K562 (cell line): ENCODE measurements at regions not wholly inside any gene's neighbourhood (a gene's known extent, or its start where the extent isn't known, plus 50 kb on each side); places are given as distances from the start of the nearest gene placed in this dataset.

ENCODE experiments used
- ATAC-seq: fragments of 200-7000 bp; cut with Tn5 transposase; 3 replicates; pipeline ENCODE4 v1.9.1; 2020; ENCODE audit warnings: moderate library complexity
- BruUV-seq: library from RNA; stranded (reverse); fragments of 400-500 nt; replicated peaks from 2 replicates; lab custom pipeline; 2021; lab: Mats Ljungman, UMichigan
- CTCF ChIA-PET: fragments of 300-600 bp; formaldehyde crosslinking; extraction: SDS; loops from one replicate; lab custom pipeline; 2021; ENCODE audit warnings: low intra/inter-chr PET ratio; lab: Yijun Ruan, JAX
- POLR2A ChIA-PET: fragments of 300-600, 350-650 bp; sonication (Branson Sonifier 250); formaldehyde crosslinking; extraction: SDS; loops from one replicate; lab custom pipeline; 2021; ENCODE audit warnings: antibody characterized with exemption, inconsistent platforms; lab: Yijun Ruan, JAX
- DNase-seq, 4 experiments: peaks; one replicate each; pipeline versions ENCODE4 v3.0.0 to v3.0.0-alpha.2; 2011 to 2018; ENCODE audit warnings: low spot score in 3 of 4, mixed read lengths in 3 of 4; ENCODE audit errors: extremely low read depth in 1 of 4
- FAIRE-seq: peaks from 2 replicates; lab custom pipeline; 2011; peaks lifted over from hg19 to GRCh38; lab: Jason Lieb, UNC
- H2AFZ ChIP-seq: 2 replicates; pipeline ENCODE4 v1.6.0; 2011; ENCODE audit warnings: low read depth, low read length, control low read depth, inconsistent platforms
- H3K27ac ChIP-seq: fragments of 200-600 bp; 3 replicates; pipeline ENCODE4 v1.8.0; 2011; ENCODE audit warnings: low read depth, mild to moderate bottlenecking, control low read depth, inconsistent platforms, low read length, moderate library complexity, mixed read lengths; ENCODE audit errors: extremely low read depth
- H3K27me3 ChIP-seq, 2 experiments: fragments of 300-600 bp in 1 of 2; 2 replicates in 1 of 2; 3 replicates in 1 of 2; pipeline versions ENCODE4 v1.6.0 to v1.8.0; 2011; ENCODE audit warnings: inconsistent platforms in 2 of 2, low read length in 2 of 2, mild to moderate bottlenecking in 1 of 2, mixed read lengths in 1 of 2, moderate library complexity in 1 of 2; ENCODE audit not compliant: control insufficient read depth in 2 of 2, insufficient read depth in 2 of 2
- H3K36me3 ChIP-seq: fragments of 300-600 bp; 3 replicates; pipeline ENCODE4 v1.8.0; 2011; ENCODE audit warnings: mild to moderate bottlenecking, low read length, inconsistent platforms; ENCODE audit not compliant: control insufficient read depth, insufficient read depth
- H3K4me1 ChIP-seq, 2 experiments: fragments of 200-600 bp in 1 of 2; replicated peaks in 1 of 2; 2 replicates in 1 of 2; 3 replicates in 1 of 2; pipeline versions ENCODE4 v1.5.1 to v1.8.0; 2011; ENCODE audit warnings: inconsistent platforms in 2 of 2, low read length in 2 of 2, mild to moderate bottlenecking in 1 of 2, mixed read lengths in 1 of 2, moderate library complexity in 1 of 2; ENCODE audit not compliant: control insufficient read depth in 2 of 2, insufficient read depth in 2 of 2
- H3K4me2 ChIP-seq: 2 replicates; pipeline ENCODE4 v1.6.1; 2011; ENCODE audit warnings: low read length, control low read depth, inconsistent platforms, mixed read lengths; ENCODE audit not compliant: insufficient read depth
- H3K4me3 ChIP-seq: fragments of 200-600 bp; sonication (generic), shearing (Covaris generic); 2 replicates; pipeline ENCODE4 v1.5.1; 2016; ENCODE audit warnings: control low read depth, inconsistent platforms
- H3K79me2 ChIP-seq: fragments of 200-600 bp; 3 replicates; pipeline ENCODE4 v1.8.0; 2011; ENCODE audit warnings: low read length, inconsistent platforms; ENCODE audit not compliant: control insufficient read depth, insufficient read depth
- H3K9ac ChIP-seq, 2 experiments: 2 replicates each; pipeline versions ENCODE4 v1.6.0 to v1.6.1; 2011; ENCODE audit warnings: low read depth in 2 of 2, low read length in 2 of 2, control low read depth in 1 of 2, inconsistent platforms in 1 of 2, mild to moderate bottlenecking in 1 of 2, mixed read lengths in 1 of 2; ENCODE audit not compliant: insufficient read depth in 1 of 2
- H3K9me1 ChIP-seq: one replicate; pipeline ENCODE4 v1.6.0; 2011; ENCODE audit warnings: inconsistent platforms, mild to moderate bottlenecking, low read length, moderate library complexity; ENCODE audit not compliant: control insufficient read depth, insufficient read depth
- H3K9me3 ChIP-seq: replicated peaks from 2 replicates; pipeline ENCODE4 v1.5.1; 2011; ENCODE audit warnings: low read depth, low read length, inconsistent platforms; ENCODE audit not compliant: control insufficient read depth, insufficient read depth
- H4K20me1 ChIP-seq: replicated peaks from 2 replicates; pipeline ENCODE4 v1.6.1; 2011; ENCODE audit warnings: low read length, inconsistent platforms, mixed read lengths; ENCODE audit not compliant: control insufficient read depth, insufficient read depth
- CBX8 ChIP-seq: fragments of 200-600 bp; sonication (generic); IDR thresholded peaks from 2 replicates; pipeline ENCODE4 v1.6.1; 2012; ENCODE audit warnings: borderline replicate concordance, mixed run types, low read depth, mild to moderate bottlenecking, moderate library complexity, mixed read lengths, low read length, control low read depth, inconsistent platforms; ENCODE audit not compliant: poor library complexity, severe bottlenecking; ENCODE audit errors: extremely low read depth
- MXI1 ChIP-seq: IDR thresholded peaks from 2 replicates; pipeline ENCODE4 v1.6.1; 2011; ENCODE audit warnings: low read depth, mild to moderate bottlenecking, improper control_type of control experiment, low read length
- POLR2A ChIP-seq: fragments of 450-650 bp; conservative IDR thresholded peaks from 2 replicates; pipeline ENCODE4 v1.6.1; 2016
- RBM34 ChIP-seq: fragments of 200-400 bp; formaldehyde crosslinking; IDR thresholded peaks from 2 replicates; pipeline ENCODE4 v1.6.1; 2018; ENCODE audit warnings: low read length, borderline replicate concordance; ENCODE audit not compliant: insufficient read depth
- RFX5 ChIP-seq: IDR thresholded peaks from 2 replicates; pipeline ENCODE4 v1.6.1; 2011; ENCODE audit warnings: low read depth, mild to moderate bottlenecking, improper control_type of control experiment, low read length
- SIX5 ChIP-seq, 2 experiments: IDR thresholded peaks; 2 replicates each; pipeline ENCODE4 v1.6.1; 2011; ENCODE audit warnings: low read length in 2 of 2, borderline replicate concordance in 1 of 2, low read depth in 1 of 2, mild to moderate bottlenecking in 1 of 2, moderate library complexity in 1 of 2; ENCODE audit not compliant: insufficient read depth in 1 of 2
- SMARCB1 ChIP-seq: IDR thresholded peaks from 2 replicates; pipeline ENCODE4 v1.6.1; 2011; ENCODE audit warnings: improper control_type of control experiment, low read depth; ENCODE audit not compliant: insufficient read length
- ZNF280A ChIP-seq: fragments of 450-650 bp; IDR thresholded peaks from 2 replicates; pipeline ENCODE4 v1.6.1; 2018; ENCODE audit warnings: mild to moderate bottlenecking, low read depth; ENCODE audit not compliant: partially characterized antibody
- ZNF347 ChIP-seq: fragments of 450-650 bp; formaldehyde crosslinking; IDR thresholded peaks from 2 replicates; pipeline ENCODE4 v1.4.0; 2020; ENCODE audit warnings: low read depth, mild to moderate bottlenecking, moderate library complexity
- WGBS: fragments of 100-300 bp; shearing (Covaris generic); methylation state at CpG from one replicate; pipeline ENCODE4 v1.1.6; 2016; ENCODE audit warnings: low coverage, mixed read lengths; ENCODE audit not compliant: insufficient coverage; ENCODE audit errors: missing lambda C conversion rate; 5-methylcytosine and 5-hydroxymethylcytosine counted together
- in situ Hi-C: fragments of 300-500 bp; cut with MboI; formaldehyde crosslinking; loops from 4 replicates; pipeline ENCODE4 v1.15.0; 2018; ENCODE audit warnings: inconsistent platforms, mixed read lengths
- intact Hi-C: fragments of 100-400 bp; cut with micrococcal nuclease; formaldehyde crosslinking; loops from 2 replicates; pipeline ENCODE4 v1.14.2; 2022

DNA sequence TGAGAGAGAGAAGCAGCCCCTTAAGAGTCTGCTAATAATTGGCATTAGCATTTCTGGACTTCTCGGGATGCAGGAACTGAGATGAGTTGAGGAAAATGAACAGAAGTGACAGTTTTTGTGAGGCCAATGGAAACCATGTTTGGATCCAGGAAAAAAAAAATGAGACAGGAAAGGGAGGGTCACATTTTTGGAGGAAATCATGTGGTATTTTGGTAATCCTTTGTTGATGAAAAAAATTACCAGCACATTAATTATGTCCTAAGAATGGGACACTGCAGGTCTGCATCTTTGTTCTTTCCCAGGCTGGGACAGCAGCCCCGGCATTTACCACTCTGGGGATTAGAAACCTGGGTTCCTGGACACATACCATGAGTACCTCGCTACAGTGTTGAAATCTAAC lies 109.9 kb upstream of the ZFHX3 start:
- no TSS peak for BruUV-seq
- Histone ChIP-seq H3K4me3 (no peak overlapping the region), H3K9me1 (no peaks in the 10 kb centered on the region), H3K4me1 (no peaks in the 10 kb centered on the region), H2AFZ (no peak overlapping the region), H3K9ac (no peak overlapping the region), H3K79me2 (no peaks in the 10 kb centered on the region), H3K9me3 (no peaks in the 10 kb centered on the region), H3K4me2 (no peak overlapping the region), H3K36me3 (no peaks in the 10 kb centered on the region), H3K27ac (no peak overlapping the region), H4K20me1 (no peaks in the 10 kb centered on the region), H3K27me3 (peaks cover 0 to 4% of the 10 kb centered on the region in 2 experiments; a peak in 1 of 5 replicates)
- 0% methylated on average over 3 of the region's 3 CpGs for WGBS
- in situ Hi-C loops: no loop called here
- ChIA-PET CTCF (no interaction called here), POLR2A (no interaction called here)
- ATAC-seq (no peak), FAIRE-seq (no peak), DNase-seq (no peak)
- intact Hi-C loops: no loop called here
- TF ChIP-seq SIX5 (IDR thresholded peaks at IDR 0.05; ENCODE audit: borderline replicate concordance in 1 of 2, insufficient read depth in 1 of 2, low read depth in 1 of 2, low read length in 2 of 2) (no peak), MXI1 (no peak), ZNF347 (CRISPR knock-in tag) (no peak), RBM34 (no peak), POLR2A (no peak), ZNF280A (no peak), RFX5 (no peak), CBX8 (no peak), SMARCB1 (no peak)
